Mucosa of rectum (tissue), 2 donors: ENCODE measurements at regions not wholly inside any gene's neighbourhood (a gene's known extent, or its start where the extent isn't known, plus 50 kb on each side); places are given as distances from the start of the nearest gene placed in this dataset.

Experiments
- H3K27ac ChIP-seq, 2 donors: one replicate each; pipeline ENCODE4 v1.7.0; 2013; ENCODE audit warnings: inconsistent platforms in 2 of 2, low read depth in 2 of 2, low read length in 2 of 2
- H3K27me3 ChIP-seq, 2 donors: one replicate each; pipeline ENCODE4 v1.7.0; 2013; ENCODE audit warnings: low read length in 2 of 2; ENCODE audit not compliant: control insufficient read depth in 2 of 2, insufficient read depth in 2 of 2
- H3K36me3 ChIP-seq, 2 donors: one replicate each; pipeline ENCODE4 v1.7.0; 2013; ENCODE audit warnings: low read length in 2 of 2; ENCODE audit not compliant: control insufficient read depth in 2 of 2, insufficient read depth in 2 of 2
- H3K4me1 ChIP-seq, 2 donors: one replicate each; pipeline ENCODE4 v1.7.0; 2013; ENCODE audit warnings: low read length in 2 of 2, mild to moderate bottlenecking in 1 of 2; ENCODE audit not compliant: control insufficient read depth in 2 of 2, insufficient read depth in 2 of 2
- H3K4me3 ChIP-seq, 2 donors: one replicate each; pipeline ENCODE4 v1.7.0; 2013; ENCODE audit warnings: low read length in 2 of 2
- H3K9ac ChIP-seq, 2 donors: one replicate each; pipeline ENCODE4 v1.7.0; 2013; ENCODE audit warnings: low read length in 2 of 2, low read depth in 1 of 2, mild to moderate bottlenecking in 1 of 2
- H3K9me3 ChIP-seq, 2 donors: one replicate each; pipeline ENCODE4 v1.7.0; 2013; ENCODE audit warnings: low read length in 2 of 2; ENCODE audit not compliant: control insufficient read depth in 2 of 2
- donor health status: healthy.
- donor health status: Normal muscosa, but diverticular disease.

DNA sequence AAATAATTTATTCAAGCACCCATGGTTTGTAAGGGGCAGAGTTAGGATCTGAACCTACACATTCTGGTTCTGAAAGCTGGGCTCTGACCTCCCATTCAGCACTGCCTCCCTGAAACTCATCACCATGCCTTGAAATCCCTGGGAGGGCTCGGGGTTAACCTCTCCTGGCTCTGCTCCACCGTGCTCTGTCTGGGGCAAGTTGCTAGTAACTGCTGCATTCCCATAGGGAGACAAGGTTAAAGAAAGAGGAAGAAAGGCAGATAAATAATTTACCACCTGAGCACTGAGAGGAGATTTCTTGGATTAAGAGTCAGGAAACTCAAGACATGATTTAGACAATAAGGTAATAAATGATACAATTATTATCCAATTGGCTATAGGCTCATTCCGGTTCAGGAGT, 199.3 kb downstream of the KIF18A start:
- H3K4me3 ChIP-seq, result no peak overlapping the region
- H3K36me3 ChIP-seq, result no peaks in the 10 kb centered on the region
- no peak overlapping the region for H3K27ac ChIP-seq
- H3K9me3 ChIP-seq, result no peaks in the 10 kb centered on the region
- H3K9ac ChIP-seq, result no peak overlapping the region
- H3K27me3 ChIP-seq, result no peaks in the 10 kb centered on the region
- H3K4me1 ChIP-seq, result no peaks in the 10 kb centered on the region

DNA sequence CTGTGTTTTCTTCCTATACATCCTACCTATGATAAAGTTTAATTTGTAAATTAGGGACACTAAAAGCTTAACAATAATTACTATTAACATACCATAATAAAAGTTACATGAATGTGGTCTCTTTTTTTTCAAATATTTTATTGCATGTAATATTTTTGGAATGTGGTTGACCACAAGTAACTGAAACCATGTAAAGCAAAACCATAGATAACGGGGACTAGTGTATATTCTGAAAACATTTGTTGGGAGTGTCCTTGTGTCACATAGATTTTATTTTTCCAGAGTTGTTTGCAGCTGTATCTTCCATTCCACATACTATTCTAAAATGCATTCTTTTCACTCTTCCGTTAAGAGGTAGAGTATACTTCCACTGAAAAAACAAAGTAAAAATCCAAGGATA, 200.4 kb downstream of the KIF18A start:
- H3K4me3 ChIP-seq, result no peak overlapping the region
- H3K4me1 ChIP-seq, result no peaks in the 10 kb centered on the region
- H3K27me3 ChIP-seq, result no peaks in the 10 kb centered on the region
- no peak overlapping the region for H3K9ac ChIP-seq
- no peak overlapping the region for H3K27ac ChIP-seq
- H3K36me3 ChIP-seq, result no peaks in the 10 kb centered on the region
- no peaks in the 10 kb centered on the region for H3K9me3 ChIP-seq

- no peaks in the 10 kb centered on the region for H3K27me3 ChIP-seq
- H3K9ac ChIP-seq, result no peak overlapping the region
- H3K36me3 ChIP-seq, result no peaks in the 10 kb centered on the region
- H3K9me3 ChIP-seq, result no peaks in the 10 kb centered on the region
- H3K4me1 ChIP-seq, result no peaks in the 10 kb centered on the region
- H3K4me3 ChIP-seq, result no peak overlapping the region
- H3K27ac ChIP-seq, result no peak overlapping the region
Observed at GRCh38 chr11:27907091-27907490, 200.9 kb downstream of the KIF18A start.

GRCh38 chr11:27904358-27905055, 203.4 kb downstream of the KIF18A start:
- H3K27ac ChIP-seq, result no peak overlapping the region
- no peak overlapping the region for H3K4me3 ChIP-seq
- no peaks in the 10 kb centered on the region for H3K36me3 ChIP-seq
- H3K27me3 ChIP-seq, result no peaks in the 10 kb centered on the region
- no peaks in the 10 kb centered on the region for H3K4me1 ChIP-seq
- no peaks in the 10 kb centered on the region for H3K9me3 ChIP-seq
- H3K9ac ChIP-seq, result no peak overlapping the region

DNA sequence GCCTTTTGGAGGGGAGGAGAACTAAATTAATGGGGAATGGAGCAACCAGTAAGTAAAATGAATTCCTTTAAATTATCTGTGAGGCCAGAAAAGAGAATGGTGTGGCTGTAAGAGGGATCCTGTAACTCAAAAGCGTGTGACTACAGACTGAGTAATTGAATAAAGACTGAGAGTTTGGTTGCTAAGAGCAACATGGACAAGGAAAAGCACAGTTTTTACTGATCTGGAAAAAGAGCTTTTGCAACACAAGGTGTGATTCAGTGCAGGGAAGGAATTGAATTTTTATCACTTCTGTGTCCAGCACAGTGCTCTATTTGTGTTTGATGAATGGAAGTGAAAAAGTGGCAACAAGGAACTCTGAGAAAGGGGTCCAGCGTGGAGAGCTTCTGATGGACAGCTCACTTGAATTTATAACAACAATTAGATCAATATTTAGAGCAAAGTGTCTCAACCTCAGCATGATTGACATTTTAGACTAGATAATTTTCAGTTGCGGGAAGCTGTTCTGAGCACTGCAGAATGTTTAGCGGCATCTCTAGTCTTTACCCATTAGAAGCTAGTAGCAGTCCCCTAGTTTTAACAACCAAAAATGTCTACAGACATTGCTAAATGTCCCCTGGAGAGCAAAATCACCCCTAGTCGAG, 202.8 kb upstream of the BDNF start:
- H3K27me3 ChIP-seq, result no peaks in the 10 kb centered on the region
- H3K4me3 ChIP-seq, result no peak overlapping the region

DNA sequence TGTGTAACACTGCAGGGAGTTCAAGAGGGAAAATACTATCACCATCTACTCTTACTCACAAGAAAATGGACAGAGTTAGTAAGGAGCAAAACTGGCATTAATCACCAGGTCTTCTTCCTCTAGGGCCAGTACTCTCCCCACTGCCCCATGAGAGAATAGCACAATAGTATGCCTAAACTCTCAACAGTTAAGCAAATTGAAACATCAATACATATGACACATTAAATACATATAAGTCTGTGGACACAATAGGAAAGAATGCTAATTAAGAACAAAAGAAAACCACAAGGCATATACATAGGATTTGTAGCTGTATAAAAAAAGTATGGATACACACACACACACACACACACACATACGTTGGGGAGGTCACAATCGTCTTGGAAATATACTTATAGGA, 197.9 kb upstream of the BDNF start:
- Histone ChIP-seq H3K27ac (no peak overlapping the region), H3K36me3 (no peaks in the 10 kb centered on the region), H3K9ac (no peak overlapping the region), H3K4me3 (no peak overlapping the region), H3K9me3 (no peaks in the 10 kb centered on the region), H3K4me1 (no peaks in the 10 kb centered on the region), H3K27me3 (no peaks in the 10 kb centered on the region)

More for the DNA sequence above, 202.8 kb upstream of the BDNF start:
- no peaks in the 10 kb centered on the region for H3K9me3 ChIP-seq
- H3K4me1 ChIP-seq, result no peaks in the 10 kb centered on the region
- H3K27ac ChIP-seq, result no peak overlapping the region
- H3K36me3 ChIP-seq, result no peaks in the 10 kb centered on the region
- no peak overlapping the region for H3K9ac ChIP-seq

DNA sequence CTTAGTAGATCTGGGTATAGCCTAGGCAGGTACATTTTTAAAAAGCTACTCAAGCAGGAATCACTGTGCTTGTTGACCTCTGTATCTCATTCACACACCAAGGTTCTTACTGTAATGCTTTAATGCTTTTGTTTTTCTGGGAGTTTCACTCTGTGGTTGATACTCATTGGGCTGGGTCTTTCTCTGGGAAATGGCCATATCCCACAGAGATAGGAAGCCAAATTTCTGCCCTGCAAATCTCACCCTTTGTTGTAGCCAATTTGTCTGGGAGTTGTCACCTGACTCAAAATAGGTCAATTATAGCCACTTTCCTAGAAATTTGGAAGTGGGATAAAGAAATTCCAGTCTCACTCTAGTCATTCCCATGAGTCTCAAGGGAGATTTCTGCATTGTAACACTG, 195.8 kb upstream of the BDNF start:
- no peak overlapping the region for H3K4me3 ChIP-seq
- H3K9ac ChIP-seq, result no peak overlapping the region
- H3K27ac ChIP-seq, result no peak overlapping the region
- no peaks in the 10 kb centered on the region for H3K27me3 ChIP-seq
- H3K9me3 ChIP-seq, result no peaks in the 10 kb centered on the region
- no peaks in the 10 kb centered on the region for H3K4me1 ChIP-seq
- no peaks in the 10 kb centered on the region for H3K36me3 ChIP-seq

DNA sequence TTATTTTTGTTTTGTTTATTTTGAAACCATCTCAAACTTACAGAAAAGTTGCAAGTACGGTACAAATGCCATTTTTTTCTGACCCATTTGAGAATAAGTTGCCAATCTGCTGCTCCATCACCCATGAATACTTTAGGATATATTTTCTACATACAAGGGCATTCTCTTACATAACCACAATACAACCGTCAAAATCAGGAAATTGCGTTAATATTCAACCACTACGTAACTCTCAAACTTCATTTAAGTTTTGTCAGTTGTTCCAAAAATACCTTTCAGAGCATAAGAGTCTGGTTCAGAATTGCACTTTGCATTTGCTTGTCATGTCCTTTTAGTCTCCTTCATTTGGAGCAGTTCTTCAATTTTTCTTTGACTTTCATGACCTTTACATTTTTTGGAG, 194.3 kb upstream of the BDNF start:
- Histone ChIP-seq H3K27me3 (no peaks in the 10 kb centered on the region), H3K36me3 (no peaks in the 10 kb centered on the region), H3K27ac (no peak overlapping the region), H3K9ac (no peak overlapping the region), H3K4me1 (no peaks in the 10 kb centered on the region), H3K9me3 (no peaks in the 10 kb centered on the region), H3K4me3 (no peak overlapping the region)

- H3K27ac ChIP-seq, result no peak overlapping the region
- no peaks in the 10 kb centered on the region for H3K9me3 ChIP-seq
- no peak overlapping the region for H3K4me3 ChIP-seq
- no peaks in the 10 kb centered on the region for H3K36me3 ChIP-seq
- no peaks in the 10 kb centered on the region for H3K27me3 ChIP-seq
- no peak overlapping the region for H3K9ac ChIP-seq
- no peaks in the 10 kb centered on the region for H3K4me1 ChIP-seq
Observed at GRCh38 chr11:27886857-27887256, 186.6 kb upstream of the BDNF start.

DNA sequence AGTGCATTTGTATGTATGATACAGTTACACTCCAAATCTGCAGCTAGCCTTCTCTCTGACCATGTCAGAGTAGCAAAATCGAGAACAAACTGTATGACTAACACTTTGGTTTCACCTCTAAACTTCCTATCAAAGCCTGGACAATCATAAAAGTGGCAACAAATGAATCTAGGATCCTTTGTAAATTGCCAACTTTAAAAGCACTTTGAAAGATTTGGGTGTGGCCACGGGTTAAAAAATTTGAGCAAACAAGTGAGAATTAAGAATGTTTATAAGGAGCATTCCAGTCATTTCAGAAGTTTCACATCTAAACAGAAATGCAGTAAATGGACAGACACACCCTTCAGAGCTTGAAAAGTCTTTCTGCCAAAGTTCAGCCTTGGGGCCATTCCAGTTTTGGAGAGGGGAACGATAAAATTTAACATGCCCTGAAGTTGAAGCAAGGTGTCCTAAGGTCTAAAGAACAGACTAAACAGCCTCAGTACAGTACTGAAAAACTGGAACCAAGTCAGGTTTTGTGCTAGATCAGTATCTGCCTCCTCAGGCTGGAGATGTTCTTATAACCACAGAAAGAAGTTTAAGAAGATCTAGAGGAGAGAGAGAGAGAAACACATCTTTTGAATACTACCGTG, 181.9 kb upstream of the BDNF start:
- Histone ChIP-seq H3K4me3 (no peak overlapping the region), H3K9ac (no peak overlapping the region), H3K9me3 (no peaks in the 10 kb centered on the region), H3K27ac (no peak overlapping the region), H3K36me3 (no peaks in the 10 kb centered on the region), H3K27me3 (no peaks in the 10 kb centered on the region), H3K4me1 (no peaks in the 10 kb centered on the region)
